Activated CD4-positive, CD25-positive, alpha-beta regulatory T cell treated with anti-CD3 and anti-CD28 coated beads, Interleukin-2, amount 50 U/mL, for 24 hours (primary cell): ENCODE measurements at regions not wholly inside any gene's neighbourhood (a gene's known extent, or its start where the extent isn't known, plus 50 kb on each side); places are given as distances from the start of the nearest gene placed in this dataset.

Experiments used
- ATAC-seq, 2 donors: fragments of 150-1000 bp; cut with Tn5 transposase; one replicate each; pipeline ENCODE4 v1.10.0; 2021; ENCODE audit warnings: mild to moderate bottlenecking in 1 of 2, moderate library complexity in 1 of 2

DNA sequence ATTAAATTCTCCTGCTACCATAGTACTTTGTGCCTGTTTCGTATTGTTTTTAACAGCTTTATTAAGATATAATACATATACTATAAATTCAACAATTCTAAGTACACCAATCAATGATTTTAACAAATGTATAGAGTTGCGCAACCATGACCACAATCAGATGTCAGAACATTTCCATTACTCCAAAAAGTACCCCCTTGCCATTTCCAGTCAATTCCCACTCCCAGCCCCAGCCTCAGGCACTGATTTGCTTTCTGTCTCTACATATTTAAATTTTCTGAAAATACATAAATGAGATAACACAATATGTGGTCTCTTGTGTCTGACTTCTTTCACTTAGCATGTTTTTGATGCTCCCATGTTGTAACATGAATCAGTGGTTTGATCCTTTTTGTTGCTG is 193.9 kb downstream of the FIGN start:
- ATAC-seq = no peak

DNA sequence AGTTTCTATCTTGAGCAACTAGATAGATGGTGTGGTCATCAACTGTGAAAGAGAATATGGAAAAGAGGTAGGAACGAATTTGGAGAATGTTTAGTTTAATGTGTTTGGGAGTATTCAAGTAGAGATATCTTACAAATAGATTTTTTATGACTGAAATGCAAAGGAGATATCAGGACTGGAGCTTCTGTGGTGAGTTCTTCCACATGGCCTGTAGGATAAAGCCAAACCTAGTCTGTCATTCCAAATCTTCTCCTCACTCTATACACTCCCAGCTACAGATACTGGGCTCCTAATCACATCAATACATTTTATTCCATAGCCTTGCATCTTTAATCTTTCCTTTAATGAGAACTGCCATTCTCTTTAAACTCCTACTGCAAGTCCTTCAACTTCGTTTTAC is 194.3 kb downstream of the FIGN start:
- no peak for ATAC-seq

DNA sequence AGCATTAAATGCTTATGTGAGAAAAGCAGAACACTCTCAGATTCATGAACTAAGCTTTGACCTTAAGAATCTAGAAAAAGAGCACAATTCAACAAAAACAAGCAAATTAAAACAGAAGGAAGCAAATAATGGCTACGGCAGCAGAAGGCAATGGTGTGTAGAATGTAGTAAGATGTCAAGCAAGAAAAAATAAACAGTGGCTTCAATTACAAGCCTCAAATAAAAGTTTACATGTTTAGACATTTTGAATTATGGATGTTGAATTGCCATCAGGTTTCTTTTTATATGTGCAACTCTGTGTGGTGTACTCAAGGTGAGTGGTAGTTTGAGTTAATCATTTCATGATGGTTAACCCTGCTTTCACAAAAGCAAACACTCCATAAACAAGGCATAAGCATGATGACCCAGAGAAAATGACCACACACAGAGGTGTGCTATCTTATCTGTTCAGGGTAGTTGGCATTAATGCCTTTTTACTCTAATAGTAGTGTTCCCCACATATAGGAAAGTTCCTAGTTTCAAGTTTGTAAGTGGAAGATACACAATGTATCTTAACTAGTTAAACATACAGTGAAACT is 207.1 kb downstream of the FIGN start:
- ATAC-seq = no peak

DNA sequence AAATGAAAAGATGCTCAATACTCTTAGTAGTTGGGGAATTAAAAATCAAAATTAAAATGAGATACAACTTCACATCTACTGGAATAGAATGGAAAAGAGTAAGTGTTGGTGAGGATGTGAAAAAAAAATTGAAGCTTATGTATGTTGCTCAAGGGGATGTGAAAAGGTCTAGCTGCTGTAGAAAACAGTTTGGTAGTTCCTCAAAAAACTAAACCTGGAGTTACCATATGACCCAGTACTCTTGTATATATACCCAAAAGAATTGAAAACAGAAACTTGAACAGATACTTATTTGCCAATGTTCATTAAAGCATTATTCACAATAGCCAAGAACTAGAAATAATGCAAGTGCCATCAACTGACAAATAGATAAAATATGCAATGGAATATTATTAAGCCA is 208.4 kb downstream of the FIGN start:
- no peak for ATAC-seq

DNA sequence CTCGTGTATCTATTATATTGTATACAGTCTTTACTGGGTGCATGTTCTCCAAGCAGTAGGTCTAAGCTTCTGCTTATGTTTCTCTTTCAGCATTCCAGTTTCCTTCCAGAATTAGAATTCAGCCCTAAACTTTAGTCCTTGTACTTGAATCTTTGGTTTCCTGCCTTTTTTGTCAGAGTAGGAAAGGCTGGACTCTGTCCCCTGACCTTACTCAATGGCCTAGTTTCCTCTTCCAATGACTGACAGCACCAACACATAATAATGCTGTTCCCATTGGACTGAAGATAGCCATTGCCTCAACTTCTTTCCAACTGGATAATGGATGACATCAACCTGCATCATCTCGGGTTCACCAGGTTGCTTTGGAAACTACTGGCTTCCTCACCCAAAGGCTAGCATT is 217.0 kb downstream of the FIGN start:
- ATAC-seq = no peak

DNA sequence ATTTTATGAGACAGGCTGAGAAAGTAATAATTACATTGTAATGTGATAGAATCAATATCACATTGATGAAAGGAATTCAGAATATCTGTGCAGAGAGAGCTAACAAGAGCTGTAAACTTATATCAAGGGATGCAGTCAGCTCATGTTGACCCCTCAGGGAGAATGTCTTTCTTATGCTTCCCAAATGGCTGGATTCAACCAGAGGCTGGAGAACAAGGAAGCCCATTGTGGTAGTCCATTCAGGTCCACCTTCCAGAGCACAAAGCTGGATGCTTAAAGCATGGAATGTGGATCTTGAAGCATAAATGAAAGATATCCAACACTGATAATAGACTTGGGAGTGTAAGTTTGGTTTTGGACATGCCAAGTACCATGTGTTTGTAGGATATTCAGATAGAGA is 220.0 kb downstream of the FIGN start:
- no peak for ATAC-seq

DNA sequence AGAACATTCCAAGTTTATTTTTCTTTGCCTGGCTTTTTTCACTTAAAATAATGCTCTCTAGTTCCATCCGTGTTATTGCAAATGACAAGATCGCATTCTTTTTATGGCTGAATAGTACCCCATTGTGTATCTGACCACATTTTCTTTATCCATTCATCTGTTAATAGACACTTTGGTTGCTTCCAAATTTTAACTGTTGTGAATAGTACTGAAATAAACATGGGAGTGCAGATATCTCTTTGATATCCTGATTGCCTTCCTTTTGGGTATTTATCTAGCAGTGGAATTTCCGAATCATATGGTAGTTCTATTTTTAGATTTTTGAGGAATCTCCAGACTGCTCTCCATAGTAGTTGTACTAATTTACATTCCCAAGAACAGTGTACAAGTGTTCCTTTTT is 230.5 kb downstream of the FIGN start:
- no peak for ATAC-seq

DNA sequence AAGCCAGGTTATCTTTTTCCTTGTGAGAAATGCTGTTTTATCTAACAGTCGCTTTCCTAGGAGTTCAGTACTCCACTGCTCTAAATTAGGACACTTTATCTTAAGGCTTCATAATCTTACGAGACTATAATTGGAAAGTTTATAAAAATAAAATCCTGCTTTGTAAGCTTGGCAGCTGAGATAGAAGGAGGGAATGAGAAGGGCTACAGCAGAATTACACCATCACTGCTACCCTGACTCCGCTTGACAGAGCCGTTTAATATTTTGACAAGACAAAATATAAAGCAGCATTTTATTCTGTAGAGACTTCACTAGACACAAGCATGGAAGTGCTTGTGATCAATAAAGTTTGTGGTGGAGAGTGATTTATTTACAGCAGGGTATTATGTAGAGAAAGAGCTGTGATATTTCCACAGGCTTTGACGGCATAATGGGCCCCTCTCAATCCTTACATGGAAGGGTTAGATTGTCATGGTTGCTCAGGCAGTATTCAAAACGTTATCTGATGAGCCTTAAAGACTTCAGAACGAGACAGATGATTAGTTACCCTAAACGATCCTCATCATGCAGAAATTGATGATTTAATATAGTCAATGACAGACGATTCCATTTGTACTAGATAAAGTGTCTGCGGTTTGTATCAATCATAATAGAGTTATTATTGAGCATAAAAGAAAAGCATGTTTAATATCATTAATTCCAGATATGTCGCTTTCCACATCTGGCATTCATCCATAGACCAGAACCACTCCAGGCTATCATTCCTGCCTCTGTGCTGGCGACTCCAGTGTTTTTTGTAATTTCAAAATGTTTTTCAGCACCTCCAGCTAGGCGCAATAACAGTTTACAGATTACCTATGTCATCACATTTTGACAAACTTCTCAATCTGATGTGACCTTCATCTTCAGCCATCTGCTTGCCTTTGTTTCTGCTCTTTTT is 242.2 kb downstream of the FIGN start:
- no peak for ATAC-seq

DNA sequence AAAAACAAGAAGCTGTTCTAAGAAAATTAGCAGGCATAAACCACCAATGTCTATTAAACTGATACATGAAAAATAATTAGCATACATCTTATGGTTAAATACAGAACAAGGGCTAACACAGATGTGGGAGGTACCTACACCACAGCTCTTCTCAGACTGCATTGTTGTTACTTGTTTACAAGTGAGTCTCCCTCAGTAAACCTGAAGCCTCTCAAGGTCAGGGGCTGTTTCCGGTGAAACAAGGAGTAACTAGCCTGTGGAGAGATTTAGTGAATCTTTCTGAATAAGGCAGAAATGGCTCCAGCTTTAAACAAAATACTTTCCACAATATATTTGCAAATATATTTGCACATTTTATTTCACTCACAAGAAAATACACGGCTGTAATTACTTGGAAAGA is 244.0 kb downstream of the FIGN start:
- ATAC-seq = no peak

DNA sequence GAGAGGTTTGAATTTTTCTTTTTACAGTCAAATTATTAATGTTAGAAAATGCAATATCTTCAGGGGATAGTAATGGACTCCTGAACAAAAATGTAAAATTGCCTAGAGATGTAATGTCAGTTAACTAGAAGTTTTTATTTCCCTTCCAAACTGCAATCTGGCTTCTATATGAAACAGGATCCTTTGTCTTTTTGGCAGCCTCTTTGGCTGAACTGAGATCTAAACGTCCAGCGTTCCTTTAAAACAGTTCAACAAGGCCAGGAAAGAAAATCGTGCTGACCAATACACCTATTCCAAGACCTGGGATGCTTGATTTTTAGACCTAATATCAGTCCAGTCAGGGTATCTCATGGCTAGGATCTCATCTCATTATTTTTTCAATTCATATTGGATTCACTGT is 245.5 kb downstream of the FIGN start:
- no peak for ATAC-seq

DNA sequence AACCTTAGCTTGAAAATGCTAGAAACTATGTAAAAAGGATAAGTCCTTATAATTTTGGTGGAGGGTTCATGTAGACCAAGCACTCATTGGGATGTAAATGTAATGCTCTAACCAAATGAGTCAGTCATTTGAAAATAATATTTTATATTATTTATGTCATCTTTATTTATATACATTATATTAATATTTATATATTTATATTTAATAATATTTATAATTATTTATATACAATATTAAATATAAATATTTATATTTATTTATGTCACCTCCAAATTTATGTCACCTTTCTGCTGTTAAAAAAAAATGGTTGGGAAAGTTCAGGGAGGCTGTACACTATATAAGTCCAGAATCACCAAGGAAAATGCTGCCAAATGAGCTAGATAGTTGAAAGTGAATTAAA is 254.3 kb downstream of the FIGN start:
- no peak for ATAC-seq

DNA sequence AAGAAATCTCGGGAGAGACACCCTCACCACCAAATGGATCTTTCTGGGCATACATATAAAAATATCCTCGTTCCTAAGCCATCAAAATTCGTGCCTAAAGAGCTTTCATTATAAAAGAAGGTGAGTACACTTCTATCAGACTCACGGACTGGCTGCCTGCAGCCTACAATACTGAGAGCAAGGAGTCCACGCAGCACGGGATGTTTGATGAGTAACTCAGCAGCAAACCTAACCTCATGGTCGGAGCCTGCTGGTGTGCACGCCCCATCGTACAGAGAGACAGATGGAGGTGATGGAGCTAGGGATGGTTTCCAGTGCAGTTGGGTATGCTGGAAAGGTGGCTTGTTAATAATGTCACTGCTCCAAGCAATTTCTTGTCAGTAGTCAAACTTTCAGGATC is 256.2 kb downstream of the FIGN start:
- no peak for ATAC-seq

DNA sequence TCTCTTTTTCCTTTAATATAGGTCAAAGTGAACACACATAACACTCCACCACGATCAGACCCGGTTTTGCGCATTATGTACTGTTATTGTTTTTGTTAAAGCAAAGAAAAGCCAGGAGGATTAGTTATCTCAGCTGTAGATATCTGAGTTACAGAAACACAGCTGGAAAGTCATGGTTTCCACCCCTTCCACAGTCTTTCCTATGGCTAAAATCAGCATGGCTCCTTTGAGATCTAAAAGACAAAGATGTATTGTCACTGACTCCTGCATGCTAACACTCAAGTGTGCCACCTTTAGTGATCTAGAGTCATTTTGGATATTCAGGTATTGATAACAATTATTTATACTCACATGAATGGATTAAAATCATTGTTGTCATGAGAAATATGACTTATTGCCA is 260.0 kb downstream of the FIGN start:
- no peak for ATAC-seq

DNA sequence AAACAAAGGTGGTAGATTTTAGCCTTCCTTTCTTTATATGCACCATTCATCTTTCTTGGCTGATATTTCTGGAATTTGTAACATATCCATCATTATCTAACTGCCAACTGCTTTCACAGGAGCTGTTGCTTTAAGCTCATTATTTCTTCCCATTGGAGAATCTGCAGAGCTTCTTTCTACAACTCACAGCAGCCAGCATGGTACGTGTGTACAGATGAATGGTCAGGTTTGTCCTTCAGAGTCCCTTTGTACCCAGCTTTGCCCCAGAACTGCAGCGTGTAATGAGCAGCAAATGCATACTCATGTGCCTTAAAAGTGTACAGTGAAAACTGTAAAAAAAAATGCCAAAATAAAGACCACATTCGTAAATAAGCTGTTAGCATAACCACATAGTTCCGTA is 260.9 kb downstream of the FIGN start:
- ATAC-seq = no peak

DNA sequence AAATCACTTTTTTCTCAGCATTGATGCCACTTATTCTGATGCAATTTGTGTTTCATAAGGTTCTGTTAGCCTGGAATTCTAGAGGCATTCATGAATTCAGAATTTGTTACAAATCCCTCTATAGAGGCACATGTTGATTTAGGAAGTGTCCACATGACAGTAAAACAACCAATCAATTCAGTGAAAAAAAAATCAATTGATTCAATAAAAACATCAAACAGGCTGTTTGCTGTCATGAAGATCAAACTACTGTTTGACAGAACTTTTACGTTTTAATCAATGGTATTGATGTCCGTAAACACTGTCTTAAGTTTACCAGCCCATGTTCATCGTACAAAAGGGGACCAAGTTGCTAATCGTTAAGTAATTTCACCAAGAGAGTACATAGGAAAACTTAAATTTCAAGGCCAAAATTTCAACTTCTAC is 261.5 kb downstream of the FIGN start:
- ATAC-seq = no peak

DNA sequence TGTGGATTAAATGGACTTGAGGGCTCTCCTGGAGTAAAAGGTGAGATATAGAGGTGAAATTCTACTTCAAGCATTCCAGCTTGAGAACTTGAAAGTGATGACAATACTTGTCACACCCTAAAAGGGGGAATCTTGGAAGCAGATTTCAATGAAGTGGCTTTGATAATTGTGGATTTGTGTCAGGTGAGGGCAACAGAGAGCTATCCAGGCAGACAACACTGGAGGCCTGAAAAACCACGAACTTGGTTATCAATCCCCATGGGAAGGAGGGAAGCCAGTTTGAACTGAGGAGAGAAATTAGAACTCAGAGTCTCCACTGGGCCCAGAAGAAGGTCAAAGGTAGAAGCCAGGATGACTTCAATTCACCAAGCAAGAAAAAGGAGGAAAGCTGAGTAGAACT is 263.9 kb downstream of the FIGN start:
- ATAC-seq = no peak

DNA sequence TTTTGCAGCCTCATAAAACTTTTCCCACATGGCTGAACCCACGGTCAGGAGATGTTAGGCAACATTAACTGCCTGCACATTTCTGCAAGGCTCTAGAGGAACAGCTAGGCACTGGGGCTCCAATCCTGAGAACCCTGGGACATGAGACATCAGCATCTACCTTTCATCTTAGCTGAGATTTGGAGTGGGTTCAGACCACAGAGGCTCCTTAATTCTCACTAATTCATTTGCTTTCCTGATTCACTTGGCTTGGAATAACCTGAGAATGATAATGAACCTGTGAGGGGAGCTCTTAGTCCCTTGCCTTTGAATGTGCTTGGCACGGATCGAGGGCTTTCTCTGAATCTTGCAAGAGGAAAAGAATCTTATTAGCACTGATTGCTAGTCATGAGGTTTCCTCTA is 266.2 kb downstream of the FIGN start:
- no peak for ATAC-seq

DNA sequence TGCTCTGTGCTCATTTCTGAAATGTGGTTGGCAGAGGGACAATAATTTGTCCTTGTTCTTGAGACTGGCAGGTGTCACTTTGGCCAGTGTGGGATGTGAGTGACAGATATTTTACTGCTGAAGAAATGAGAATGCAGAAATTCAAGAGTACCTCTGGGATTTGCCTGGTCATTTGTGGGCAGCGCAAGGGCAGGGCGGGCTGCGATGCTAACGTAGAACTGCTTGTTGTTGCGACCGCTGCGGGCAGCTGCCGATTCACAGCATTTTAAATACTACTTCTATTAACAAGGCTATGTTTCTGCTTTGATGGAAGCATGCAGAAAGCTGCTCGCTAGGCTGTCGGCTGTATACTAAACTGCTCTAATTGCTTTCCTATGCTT is 268.6 kb downstream of the FIGN start:
- ATAC-seq = no peak

DNA sequence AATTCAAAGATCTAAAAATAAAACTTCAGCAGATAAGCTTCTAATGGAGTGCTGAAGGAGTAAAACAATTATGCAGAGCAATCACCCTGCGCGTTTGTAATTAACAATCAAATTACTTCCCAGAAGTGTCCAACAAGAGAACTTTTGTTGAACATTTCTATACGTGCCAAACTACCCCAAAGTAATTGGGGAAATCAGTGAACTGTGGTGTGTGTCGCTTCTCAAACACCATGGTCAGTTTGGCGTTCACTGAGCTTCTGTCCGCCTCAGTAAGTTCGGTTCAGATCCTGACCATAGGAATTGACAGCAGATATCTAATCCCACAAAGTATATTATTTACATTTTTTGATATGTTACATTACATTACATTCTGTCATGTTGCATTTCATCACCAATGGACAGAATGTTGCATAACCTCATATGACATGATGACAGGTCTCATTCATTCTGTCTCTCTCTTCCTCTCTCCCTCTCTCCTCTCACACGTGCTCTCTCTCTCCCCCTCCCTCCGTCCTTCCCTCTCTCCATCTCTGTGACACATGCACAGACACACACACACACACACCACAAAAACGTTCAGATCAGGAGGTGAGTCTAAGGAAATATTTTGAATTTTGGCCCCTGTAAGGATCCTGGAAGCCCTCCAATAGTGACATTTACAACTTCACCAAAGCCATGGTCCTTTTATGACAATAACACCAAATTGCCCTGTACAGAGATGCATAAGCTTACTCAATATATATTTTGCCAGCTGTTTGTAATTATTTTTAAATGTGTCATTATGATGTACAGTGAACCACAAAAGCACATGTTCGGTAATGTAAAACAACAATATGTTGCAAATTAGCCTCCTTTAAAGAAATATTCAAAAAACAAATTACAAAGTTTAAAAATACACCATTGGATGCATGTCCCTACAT is 269.2 kb downstream of the FIGN start:
- ATAC-seq = no peak

DNA sequence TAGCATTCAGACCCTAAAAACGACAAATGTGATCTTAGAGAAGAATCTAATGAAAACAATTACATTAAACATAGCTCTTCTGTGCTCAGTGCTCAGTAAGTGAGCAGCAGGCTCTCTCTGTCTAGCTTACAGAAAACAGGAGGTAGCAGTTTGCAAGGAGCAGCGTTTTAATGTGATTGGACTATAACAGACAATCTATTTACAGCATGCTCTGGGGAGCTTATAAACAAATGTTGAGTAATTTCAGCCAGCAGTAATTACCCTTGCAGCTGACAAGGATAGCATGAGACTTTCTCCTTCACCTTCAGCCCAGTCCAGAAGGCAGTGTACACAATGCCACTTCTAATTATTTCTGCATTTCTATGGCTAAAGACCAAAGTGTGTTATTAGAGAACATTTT is 270.4 kb downstream of the FIGN start:
- ATAC-seq = no peak

DNA sequence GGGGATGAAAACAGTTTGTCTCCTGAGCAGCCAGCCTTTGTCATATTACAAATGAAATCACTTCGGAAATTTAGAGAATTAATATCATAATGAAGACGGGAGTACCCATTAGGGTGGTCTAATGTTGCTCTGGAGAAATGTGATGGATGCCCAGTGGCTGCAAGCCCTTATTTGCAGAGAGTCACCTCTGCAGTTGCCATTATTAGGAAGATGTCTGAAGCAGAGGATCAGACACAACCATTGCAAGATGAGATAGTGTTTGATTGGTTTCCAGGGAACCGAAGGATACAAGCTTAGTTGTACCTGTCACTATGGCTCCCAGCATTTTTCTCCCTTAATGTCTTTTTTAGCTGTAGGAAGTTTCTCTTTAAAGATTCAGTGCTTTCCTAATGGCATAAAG is 272.4 kb downstream of the FIGN start:
- no peak for ATAC-seq

DNA sequence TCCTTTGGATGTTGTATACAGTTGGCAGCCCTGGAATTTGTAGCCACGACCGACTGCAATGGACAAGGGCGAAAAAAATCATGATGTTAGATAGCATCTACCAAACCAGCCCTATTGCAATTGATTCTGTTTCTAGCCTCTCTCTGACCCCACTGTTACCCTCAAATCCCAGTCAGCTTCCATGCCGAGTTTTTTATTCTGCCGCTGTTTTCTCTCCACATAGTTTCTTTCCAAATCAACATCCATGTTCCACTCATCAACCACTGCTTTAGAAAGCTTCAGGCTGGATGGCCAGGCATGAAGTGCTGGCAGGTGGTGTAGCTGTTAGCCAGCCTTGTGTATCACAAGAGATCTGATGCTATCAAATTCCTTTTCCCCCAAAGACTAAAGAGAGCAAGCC is 272.8 kb downstream of the FIGN start:
- ATAC-seq = no peak

DNA sequence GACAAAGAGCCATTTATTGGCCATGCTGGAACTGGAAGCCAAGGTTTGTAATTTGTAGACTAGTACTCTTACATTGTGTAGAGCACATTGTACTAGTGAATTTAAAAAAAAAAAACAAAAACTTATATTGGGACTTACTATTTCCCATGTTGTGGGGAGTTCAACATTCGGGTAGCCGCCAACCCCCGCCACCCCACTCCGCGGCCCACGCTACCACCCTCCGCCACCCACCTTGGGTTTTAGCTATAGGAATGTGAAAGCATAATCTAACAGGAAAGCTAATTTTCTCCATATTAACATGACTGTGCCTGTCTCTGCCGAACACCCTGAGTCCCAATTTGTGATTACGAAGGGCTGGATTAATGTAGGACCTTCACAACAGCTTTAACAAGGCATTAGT is 275.8 kb downstream of the FIGN start:
- no peak for ATAC-seq
